Heart left ventricle (tissue), 16 donors: ENCODE measurements at regions not wholly inside any gene's neighbourhood (a gene's known extent, or its start where the extent isn't known, plus 50 kb on each side); places are given as distances from the start of the nearest gene placed in this dataset.

Source experiments
- ATAC-seq, 4 donors: fragments of 200-7000 bp; cut with Tn5 transposase; one replicate each; pipeline ENCODE4 v1.9.1; 2020 to 2022; ENCODE audit warnings: moderate library complexity in 4 of 4, mild to moderate bottlenecking in 3 of 4, moderate number of reproducible peaks in 1 of 4
- DNase-seq, 5 donors: peaks; one replicate each; pipeline ENCODE4 v3.0.0-alpha.2; 2020
- H3K27ac ChIP-seq, 12 donors: fragments of 200-600 bp; sonication (generic) in 4 of 12; one replicate each; pipeline versions ENCODE4 v1.5.0 to v1.8.0; 2016 to 2022; ENCODE audit warnings: mild to moderate bottlenecking in 2 of 12
- H3K27me3 ChIP-seq, 9 donors: fragments of 200-600 bp; sonication (generic) in 2 of 9; one replicate each; pipeline versions ENCODE4 v1.5.1 to v1.8.0; 2016 to 2022; ENCODE audit warnings: mild to moderate bottlenecking in 3 of 9
- H3K36me3 ChIP-seq, 9 donors: fragments of 200-600 bp; sonication (generic) in 2 of 9; one replicate each; pipeline versions ENCODE4 v1.5.0 to v1.8.0; 2018 to 2022; ENCODE audit warnings: mild to moderate bottlenecking in 2 of 9
- H3K4me1 ChIP-seq, 12 donors: fragments of 200-600 bp; sonication (generic) in 4 of 12; one replicate each; pipeline versions ENCODE4 v1.5.0 to v1.8.0; 2016 to 2022; ENCODE audit warnings: mild to moderate bottlenecking in 3 of 12
- H3K4me3 ChIP-seq, 12 donors: fragments of 200-600 bp; sonication (generic) in 4 of 12; one replicate each; pipeline versions ENCODE4 v1.5.0 to v1.8.0; 2017 to 2022; ENCODE audit warnings: mild to moderate bottlenecking in 9 of 12, moderate library complexity in 4 of 12
- H3K9me3 ChIP-seq, 12 donors: fragments of 200-600 bp; sonication (generic) in 4 of 12; one replicate each; pipeline versions ENCODE4 v1.5.0 to v1.8.0; 2016 to 2022; ENCODE audit warnings: mild to moderate bottlenecking in 1 of 12
- POLR2A ChIP-seq, 2 donors: fragments of 450-650 bp; IDR thresholded peaks; one replicate each; pipeline ENCODE4 v1.6.1; 2017; ENCODE audit warnings: antibody characterized with exemption in 2 of 2, mild to moderate bottlenecking in 2 of 2, moderate library complexity in 2 of 2
- WGBS, 4 donors: extraction: QIAGEN DNeasy Blood & Tissue Kit in 2 of 4; methylation state at CpG; one replicate each; pipeline versions ENCODE4 v1.1.5 to v1.1.7; 2013 to 2018; 5-methylcytosine and 5-hydroxymethylcytosine counted together
- intact Hi-C, 10 donors: fragments of 100-400 bp; cut with DNase I; formaldehyde crosslinking; loops; one replicate each; pipeline versions ENCODE4 v1.11.1 to v1.14.2; 2022
- TF ChIP-seq, protein P1 (sequence below), 12 donors: fragments of 200-600 bp; sonication (generic) in 4 of 12; IDR thresholded peaks; one replicate each; pipeline versions ENCODE4 v1.5.0 to v1.8.0; 2018 to 2022; ENCODE audit warnings: antibody characterized with exemption in 12 of 12, mild to moderate bottlenecking in 5 of 12
- donor health status: ischemic (EF 13 %, LVEDD 7.1; RV severe dilation, severe dysfunction).
- donor health status: healthy with polysubstance abuse.
- donor health status: DM: no; HTN: yes; CAD: no.
- donor health status: DM: no; HTN: no; CAD: no.
- donor health status: ischemic (EF 25% LVEDD 6.9; RV normal size, moderate dysfunction).
- donor health status: ischemic (EF 25% LVEDD 5.7; RV mildly dilated, moderate dysfunction).
- donor health status: healthy.
- donor health status: DM: yes; HTN: yes; CAD: no.
- donor health status: ischemic (EF 35%, LVEDD 5.7; RV mildly dilated, moderate dysfunction).
- donor health status: nonischemic (EF 11% LVEDD 7.7; RV severe dilation, severe dysfunction).
- donor health status: DM: yes; HTN: yes; CAD: no.
- donor health status: PGD.
- donor health status: ischemic (EF 29% LVEDD 5.4; RV normal size, mild dysfunction).
- donor health status: nonischemic (EF 23%, LVEDD 6.1; RV moderate dilation, normal function).

DNA sequence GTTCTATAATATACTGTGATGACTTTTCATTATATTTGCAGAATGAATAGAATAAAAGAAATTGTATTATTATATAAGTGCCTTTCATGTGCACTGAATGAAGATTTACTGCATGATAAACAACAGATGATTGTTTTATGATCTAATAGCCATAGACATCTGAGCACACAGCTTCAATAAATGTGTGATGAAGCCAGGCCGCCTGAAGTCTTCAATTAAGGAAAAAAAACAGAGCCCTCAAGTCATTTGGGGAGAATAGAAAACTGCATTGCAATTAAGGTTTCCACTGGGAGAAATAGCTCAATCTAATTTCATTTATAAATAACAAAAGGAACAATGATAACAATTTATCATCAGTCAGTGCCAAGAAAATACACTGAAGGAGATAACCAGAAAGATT lies 955.2 kb downstream of the FSTL5 start:
- no peak overlapping the region for H3K27ac ChIP-seq
- intact Hi-C loops: no loop called here
- peaks cover 0 to 20% (median 9%) of the 10 kb centered on the region in 12 donors for H3K9me3 ChIP-seq
- TF ChIP-seq, protein P1, sequence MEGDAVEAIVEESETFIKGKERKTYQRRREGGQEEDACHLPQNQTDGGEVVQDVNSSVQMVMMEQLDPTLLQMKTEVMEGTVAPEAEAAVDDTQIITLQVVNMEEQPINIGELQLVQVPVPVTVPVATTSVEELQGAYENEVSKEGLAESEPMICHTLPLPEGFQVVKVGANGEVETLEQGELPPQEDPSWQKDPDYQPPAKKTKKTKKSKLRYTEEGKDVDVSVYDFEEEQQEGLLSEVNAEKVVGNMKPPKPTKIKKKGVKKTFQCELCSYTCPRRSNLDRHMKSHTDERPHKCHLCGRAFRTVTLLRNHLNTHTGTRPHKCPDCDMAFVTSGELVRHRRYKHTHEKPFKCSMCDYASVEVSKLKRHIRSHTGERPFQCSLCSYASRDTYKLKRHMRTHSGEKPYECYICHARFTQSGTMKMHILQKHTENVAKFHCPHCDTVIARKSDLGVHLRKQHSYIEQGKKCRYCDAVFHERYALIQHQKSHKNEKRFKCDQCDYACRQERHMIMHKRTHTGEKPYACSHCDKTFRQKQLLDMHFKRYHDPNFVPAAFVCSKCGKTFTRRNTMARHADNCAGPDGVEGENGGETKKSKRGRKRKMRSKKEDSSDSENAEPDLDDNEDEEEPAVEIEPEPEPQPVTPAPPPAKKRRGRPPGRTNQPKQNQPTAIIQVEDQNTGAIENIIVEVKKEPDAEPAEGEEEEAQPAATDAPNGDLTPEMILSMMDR (IDR thresholded peaks at IDR 0.05): no peak
- TF ChIP-seq POLR2A (IDR thresholded peaks at IDR 0.05): no peak
- 58 to 77% (median 65%) methylated on average over 1 of the region's 1 CpG for WGBS, 4 donors
- H3K27me3 ChIP-seq: no peaks in the 10 kb centered on the region
- H3K4me1 ChIP-seq: no peaks in the 10 kb centered on the region
- DNase-seq: no peak
- ATAC-seq: no peak
- no peaks in the 10 kb centered on the region for H3K36me3 ChIP-seq
- H3K4me3 ChIP-seq: no peak overlapping the region

DNA sequence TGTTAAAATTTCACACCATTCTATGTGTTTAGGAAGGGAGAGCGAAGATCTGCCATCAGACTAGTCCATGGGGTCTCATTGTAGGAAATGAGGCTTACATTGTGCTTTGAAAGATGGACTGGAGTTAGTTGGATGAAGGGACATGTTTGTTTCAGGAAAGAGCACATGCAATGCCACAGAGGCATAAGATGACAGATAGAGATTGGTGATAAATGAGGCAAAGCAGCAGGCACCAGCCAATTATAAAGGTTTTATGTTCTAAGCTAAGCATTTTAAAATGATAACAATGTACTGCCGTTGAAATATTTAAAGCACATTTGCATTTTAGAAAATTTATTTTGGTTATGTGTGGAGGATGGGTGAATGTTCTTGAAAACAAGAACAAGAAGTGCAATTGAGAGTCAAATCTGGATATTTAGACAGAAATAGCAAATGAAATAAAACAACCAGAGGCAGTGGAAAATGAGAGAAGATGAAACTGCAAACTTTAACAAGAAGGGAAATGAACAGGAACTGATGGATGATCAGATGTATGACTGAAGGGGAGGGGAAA lies 957.2 kb downstream of the FSTL5 start:
- DNase-seq (no peak), ATAC-seq (no peak)
- TF ChIP-seq, protein P1 (IDR thresholded peaks at IDR 0.05): no peak
- WGBS, 4 donors: 64 to 82% (median 74%) methylated on average over 2 of the region's 2 CpGs
- H3K4me1 ChIP-seq: no peaks in the 10 kb centered on the region
- H3K9me3 ChIP-seq: peaks cover 0 to 18% (median 9%) of the 10 kb centered on the region in 12 donors
- no peaks in the 10 kb centered on the region for H3K27me3 ChIP-seq
- H3K27ac ChIP-seq: no peak overlapping the region
- no peak overlapping the region for H3K4me3 ChIP-seq
- H3K36me3 ChIP-seq: no peaks in the 10 kb centered on the region
- intact Hi-C loops: no loop called here

DNA sequence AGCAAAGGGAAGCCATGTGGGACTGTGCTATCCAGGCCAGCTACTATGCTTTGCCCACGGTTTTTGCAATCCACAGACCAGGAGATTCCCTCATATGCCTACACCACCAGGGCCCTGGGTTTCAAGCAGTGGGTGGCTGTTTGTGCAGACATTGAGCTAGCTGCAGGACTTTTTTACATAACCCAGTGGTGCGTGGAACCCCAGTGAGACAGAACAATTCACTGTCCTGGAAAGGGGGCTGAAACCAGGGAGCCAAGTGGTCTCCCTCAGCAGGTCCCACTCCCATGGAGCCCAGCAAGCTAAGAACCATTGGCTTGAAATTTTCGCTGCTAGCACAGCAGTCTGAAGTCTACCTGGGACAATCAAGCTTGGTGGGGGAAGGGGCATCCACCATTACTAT lies 959.9 kb downstream of the FSTL5 start:
- H3K4me1 ChIP-seq: no peaks in the 10 kb centered on the region
- no peak overlapping the region for H3K27ac ChIP-seq
- no peak overlapping the region for H3K4me3 ChIP-seq
- H3K36me3 ChIP-seq: no peaks in the 10 kb centered on the region
- 67 to 76% (median 72%) methylated on average over 3 of the region's 3 CpGs for WGBS, 4 donors
- no peak for DNase-seq
- H3K9me3 ChIP-seq: peaks cover 0 to 4% (median 0%) of the 10 kb centered on the region in 12 donors
- ATAC-seq: no peak
- H3K27me3 ChIP-seq: no peaks in the 10 kb centered on the region
- TF ChIP-seq POLR2A (IDR thresholded peaks at IDR 0.05): no peak
- TF ChIP-seq, protein P1 (IDR thresholded peaks at IDR 0.05): no peak
- intact Hi-C loops: no loop called here

DNA sequence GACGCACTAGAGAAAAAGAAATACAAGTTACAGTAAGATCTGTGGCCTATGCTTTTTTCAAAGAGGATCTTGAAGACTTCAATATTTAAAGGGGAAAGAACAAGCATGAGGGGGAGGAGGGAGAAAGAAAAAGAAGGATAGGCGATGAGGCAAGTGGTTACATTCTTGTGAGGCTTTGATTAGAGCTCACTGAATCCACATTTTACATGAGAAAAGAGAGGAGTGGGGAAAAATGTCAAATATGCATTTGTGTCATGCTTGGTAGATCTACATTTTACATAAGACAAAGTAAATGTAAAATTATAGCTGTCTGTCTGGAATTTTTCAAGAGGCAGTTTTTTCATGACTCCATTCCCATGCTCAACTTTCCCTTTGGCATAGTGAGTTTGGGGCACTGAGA lies 965.9 kb downstream of the FSTL5 start:
- H3K27ac ChIP-seq: no peak overlapping the region
- intact Hi-C loops: no loop called here
- no peak for DNase-seq
- TF ChIP-seq, protein P1 (IDR thresholded peaks at IDR 0.05): no peak
- no peak for TF ChIP-seq POLR2A (IDR thresholded peaks at IDR 0.05)
- 70 to 79% (median 71%) methylated on average over 2 of the region's 2 CpGs for WGBS, 4 donors
- H3K27me3 ChIP-seq: no peaks in the 10 kb centered on the region
- H3K36me3 ChIP-seq: no peaks in the 10 kb centered on the region
- H3K4me3 ChIP-seq: no peak overlapping the region
- peaks cover 0 to 5% (median 0%) of the 10 kb centered on the region in 12 donors for H3K9me3 ChIP-seq
- no peaks in the 10 kb centered on the region for H3K4me1 ChIP-seq
- no peak for ATAC-seq
